GM21381 (cell line): ENCODE measurements at regions not wholly inside any gene's neighbourhood (a gene's known extent, or its start where the extent isn't known, plus 50 kb on each side); places are given as distances from the start of the nearest gene placed in this dataset.
A peak's percentile ranks its signal among the peaks of the same experiment; 100 is the strongest.
"Not testable (repeated sequence)": the region's sequence is repeated elsewhere in the genome, so short reads cannot be mapped to it uniquely, and the experiment has no call there.

Experiments used
- ATAC-seq: cut with Tn5 transposase; IDR thresholded peaks from one replicate; pipeline ENCODE4 v1.9.1; 2021; ENCODE audit warnings: mild to moderate bottlenecking, moderate library complexity; ENCODE audit not compliant: unreplicated experiment

GRCh38 chr3:75237477-75237876, 426.7 kb upstream of the FRG2C start:
- ATAC-seq: no peak

GRCh38 chr3:75241226-75241962, 422.7 kb upstream of the FRG2C start:
- not testable (repeated sequence) for ATAC-seq

- ATAC-seq: no peak
Observed at GRCh38 chr3:75242012-75242735, 422.0 kb upstream of the FRG2C start.

- no peak for ATAC-seq
Observed at GRCh38 chr3:75248974-75249373, 415.2 kb upstream of the FRG2C start.

DNA sequence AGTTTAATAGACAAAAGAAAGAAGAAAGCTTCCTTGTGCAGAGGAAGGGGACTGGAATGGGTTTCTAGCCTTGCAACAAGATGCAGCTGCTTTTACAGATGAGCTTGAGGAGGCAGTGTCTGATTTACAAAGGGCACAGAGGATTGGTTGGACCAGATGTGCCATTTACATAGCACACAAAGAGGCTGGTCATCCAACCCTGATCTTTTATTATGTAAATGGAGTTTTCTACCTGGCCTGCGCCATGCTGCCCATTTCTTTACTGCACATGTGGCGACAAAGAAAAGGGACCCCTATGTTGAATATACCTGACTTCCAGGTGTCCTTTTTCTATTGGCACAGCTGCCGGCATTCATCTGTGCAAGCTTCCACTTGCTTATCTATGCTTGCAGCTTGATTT, 409.4 kb upstream of the FRG2C start:
- no peak for ATAC-seq

DNA sequence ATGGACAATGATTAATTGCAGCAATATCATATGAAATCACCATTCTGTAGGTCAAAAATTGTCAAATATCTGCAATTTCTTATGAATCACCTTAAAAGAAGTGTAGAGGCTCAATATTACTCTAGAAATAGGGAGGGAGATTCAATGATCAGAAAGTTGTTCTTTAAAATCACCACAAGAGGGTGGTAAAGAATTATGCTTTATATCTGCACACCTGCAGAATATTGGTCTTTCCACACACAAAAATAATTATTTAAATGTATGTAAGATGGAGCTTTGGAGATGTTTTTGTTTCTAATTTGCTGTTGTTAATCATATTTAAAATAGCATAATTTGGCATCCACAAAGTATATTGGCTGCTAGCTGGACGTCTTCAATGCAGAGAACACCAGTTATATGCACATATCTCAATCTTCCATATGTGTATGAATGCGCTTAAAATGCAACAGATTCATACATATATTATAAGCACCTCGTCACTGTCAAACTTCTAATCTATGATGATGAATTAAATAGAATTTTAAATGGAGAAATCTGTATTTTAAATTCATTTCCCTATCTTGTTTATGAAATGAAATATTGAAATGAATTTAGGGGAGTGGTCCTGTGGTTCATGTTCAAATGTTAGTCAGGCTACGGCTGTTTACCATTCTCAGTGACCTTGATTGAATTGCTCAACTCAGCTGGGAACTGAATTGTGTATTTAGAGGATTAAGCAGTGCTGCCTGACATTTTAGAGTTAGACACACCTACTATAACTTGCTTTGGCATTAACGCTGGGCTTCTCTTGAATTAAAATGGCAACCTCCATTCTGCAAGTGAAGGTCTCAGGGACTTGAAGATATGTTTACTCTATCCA, 405.1 kb upstream of the FRG2C start:
- not testable (repeated sequence) for ATAC-seq

DNA sequence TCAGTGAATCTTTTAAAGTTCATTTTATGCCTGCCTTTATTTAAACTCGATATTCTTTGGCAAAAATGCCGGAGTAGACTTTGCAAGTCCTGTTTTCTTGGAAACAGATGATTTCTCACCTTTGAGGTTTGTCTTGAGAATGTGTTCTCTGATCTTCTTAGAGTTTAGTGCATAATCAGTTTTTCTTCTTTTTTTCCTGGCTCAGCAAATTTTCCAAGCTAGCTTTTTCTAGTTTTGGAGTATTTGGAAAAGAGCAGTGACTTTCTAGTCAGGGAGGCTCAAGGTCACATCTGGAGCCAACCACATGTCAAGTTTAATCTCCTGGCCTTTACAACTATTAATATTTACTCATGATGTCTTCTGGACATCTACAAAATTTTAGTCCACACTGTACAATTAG, 403.2 kb upstream of the FRG2C start:
- not testable (repeated sequence) for ATAC-seq

DNA sequence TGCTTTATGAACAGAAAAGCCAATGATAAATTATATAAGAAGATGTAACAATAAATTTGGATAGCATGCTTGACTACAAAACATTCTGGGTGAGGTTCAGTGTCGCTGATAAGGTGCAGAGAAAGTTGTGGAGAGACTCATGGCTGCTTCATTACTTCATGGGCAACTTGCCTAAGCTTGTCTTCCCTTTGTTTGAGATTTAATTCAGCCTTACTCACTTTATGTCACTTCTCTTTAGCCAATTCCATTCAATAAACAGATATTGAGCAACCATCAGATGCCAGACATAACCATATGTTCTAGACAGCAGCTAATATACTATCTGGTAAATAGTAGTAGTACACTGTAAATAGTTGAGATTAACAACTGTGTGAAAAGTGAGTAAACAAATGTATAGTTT, 401.5 kb upstream of the FRG2C start:
- ATAC-seq: no peak

DNA sequence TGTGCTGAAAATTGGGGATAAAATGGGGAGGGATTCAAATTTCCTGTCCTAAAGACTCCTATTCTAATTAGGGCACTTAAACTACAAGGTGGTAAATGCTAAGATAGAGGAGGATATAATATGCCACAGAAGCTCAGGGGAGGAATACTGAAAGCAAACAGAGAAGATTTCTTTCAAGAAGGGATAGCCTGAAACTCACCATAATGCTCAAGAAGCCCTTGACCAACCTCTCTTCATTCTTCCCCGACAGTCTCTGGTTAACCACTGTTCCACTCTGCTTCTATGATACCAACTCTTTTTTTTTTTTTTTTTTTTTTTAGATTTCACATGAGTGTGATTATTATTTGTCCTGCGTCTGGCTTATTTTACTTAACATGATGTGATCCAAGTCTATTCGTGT, 398.2 kb upstream of the FRG2C start:
- no peak for ATAC-seq

- ATAC-seq: not testable (repeated sequence)
Observed at GRCh38 chr3:75268576-75268975, 395.6 kb upstream of the FRG2C start.

- ATAC-seq: not testable (repeated sequence)
Observed at GRCh38 chr3:75272237-75272636, 391.9 kb upstream of the FRG2C start.

- no peak for ATAC-seq
Observed at GRCh38 chr3:75272691-75273090, 391.4 kb upstream of the FRG2C start.

GRCh38 chr3:75285531-75286148, 378.5 kb upstream of the FRG2C start:
- ATAC-seq: not testable (repeated sequence)

DNA sequence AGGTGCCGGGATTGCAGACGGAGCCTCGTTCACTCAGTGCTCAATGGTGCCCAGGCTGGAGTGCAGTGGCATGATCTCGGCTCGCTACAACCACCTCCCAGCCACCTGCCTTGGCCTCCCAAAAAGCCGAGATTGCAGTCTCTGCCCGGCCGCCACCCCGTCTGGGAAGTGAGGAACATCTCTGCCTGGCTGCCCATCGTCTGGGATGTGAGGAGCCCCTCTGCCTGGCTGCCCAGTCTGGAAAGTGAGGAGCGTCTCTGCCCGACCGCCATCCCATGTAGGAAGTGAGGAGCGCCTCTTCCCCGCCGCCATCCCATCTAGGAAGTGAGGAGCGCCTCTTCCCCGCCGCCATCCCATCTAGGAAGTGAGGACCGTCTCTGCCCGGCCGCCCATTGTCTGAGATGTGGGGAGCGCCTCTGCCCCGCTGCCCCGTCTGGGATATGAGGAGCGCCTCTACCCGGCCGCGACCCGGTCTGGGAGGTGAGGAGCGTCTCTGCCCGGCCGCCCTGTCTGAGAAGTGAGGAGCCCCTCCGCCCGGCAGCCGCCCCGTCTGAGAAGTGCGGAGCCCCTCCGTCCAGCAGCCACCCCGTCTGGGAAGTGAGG, 375.1 kb upstream of the FRG2C start:
- not testable (repeated sequence) for ATAC-seq

GRCh38 chr3:75294124-75294523, 370.0 kb upstream of the FRG2C start:
- peak; percentile 62 for ATAC-seq

DNA sequence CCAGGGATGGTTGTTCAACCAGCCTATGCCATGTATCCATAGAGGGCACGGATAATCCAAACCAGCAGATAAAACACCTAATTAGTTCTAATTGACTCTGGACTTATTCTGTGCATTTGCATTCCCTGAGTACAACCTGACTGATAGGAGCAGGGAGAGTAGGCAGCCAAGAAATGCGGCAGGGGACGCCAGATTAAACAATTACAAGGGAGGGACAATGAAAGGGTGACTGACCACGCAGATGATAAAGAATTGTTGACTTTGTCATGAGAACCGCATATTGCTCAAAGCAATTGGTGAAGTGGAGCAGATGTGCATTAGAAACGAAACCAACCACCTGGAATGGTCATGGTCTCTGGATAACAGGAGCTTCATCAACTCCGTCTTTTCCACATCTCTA, 369.1 kb upstream of the FRG2C start:
- no peak for ATAC-seq

DNA sequence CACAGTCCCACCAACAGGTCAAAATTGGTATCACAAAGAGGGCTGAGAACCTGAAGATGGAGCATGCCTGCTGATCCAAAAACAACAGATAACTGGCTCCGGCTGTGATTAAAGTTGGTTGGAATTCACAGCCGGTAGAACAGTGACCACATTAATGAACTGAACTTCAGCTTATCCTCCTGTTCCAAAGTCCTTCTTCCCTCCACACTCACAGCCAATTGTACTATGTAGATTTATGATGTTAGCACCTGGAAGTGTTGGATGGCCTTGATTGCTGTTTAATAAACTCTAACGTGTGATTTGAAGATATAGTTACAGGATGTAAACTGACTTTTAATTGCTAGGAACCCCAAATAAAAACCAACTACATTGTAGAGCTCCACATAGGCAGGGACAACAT, 367.3 kb upstream of the FRG2C start:
- no peak for ATAC-seq

GRCh38 chr3:75300606-75301005, 363.5 kb upstream of the FRG2C start:
- no peak for ATAC-seq

DNA sequence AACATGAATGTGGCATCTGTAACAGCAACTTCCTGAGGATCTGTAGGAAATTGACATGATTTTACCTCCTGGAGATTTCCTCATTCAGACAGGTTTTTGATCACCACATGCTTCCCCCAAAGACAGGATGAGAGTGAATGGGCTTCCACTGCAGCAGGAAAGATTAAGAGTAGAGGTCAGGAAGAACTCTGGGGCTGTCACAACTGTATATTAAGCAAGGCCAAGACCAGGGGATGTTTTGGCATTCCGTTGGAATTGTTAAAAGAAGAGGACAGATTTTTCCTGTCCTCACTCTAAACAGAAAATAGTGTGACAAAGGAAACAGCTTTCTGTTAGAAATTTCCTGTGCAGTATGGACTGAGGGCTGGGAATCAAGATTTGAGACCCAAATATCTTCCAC, 363.1 kb upstream of the FRG2C start:
- ATAC-seq: not testable (repeated sequence)

- no peak for ATAC-seq
Observed at GRCh38 chr3:75303741-75304140, 360.4 kb upstream of the FRG2C start.

DNA sequence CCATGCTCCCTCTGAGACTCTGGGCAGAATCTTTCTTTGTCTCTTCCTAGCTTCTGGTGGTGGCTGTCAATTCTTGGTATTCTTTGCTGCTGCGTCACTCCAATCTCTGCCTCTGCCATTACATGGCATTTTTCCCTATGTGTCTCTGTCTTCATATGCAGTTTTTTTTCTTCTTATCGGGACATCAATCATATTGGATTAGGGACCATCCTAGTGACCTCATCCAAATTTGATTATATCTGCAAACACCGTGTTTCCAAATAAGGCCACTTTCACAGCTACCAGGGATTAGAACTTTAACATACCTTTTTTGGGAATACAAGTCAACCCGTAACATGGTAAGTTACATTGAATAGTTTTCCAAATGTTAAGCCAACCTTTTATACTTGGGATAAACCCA, 358.2 kb upstream of the FRG2C start:
- ATAC-seq: no peak
